GM12874 (cell line): ENCODE measurements at regions not wholly inside any gene's neighbourhood (a gene's known extent, or its start where the extent isn't known, plus 50 kb on each side); places are given as distances from the start of the nearest gene placed in this dataset.

Source experiments
- TF ChIP-seq, protein P1 (sequence below): IDR thresholded peaks from 2 replicates; pipeline ENCODE4 v1.5.1; 2011; ENCODE audit warnings: low read depth, mild to moderate bottlenecking, control low read depth, low read length, moderate library complexity; ENCODE audit not compliant: insufficient read depth

DNA sequence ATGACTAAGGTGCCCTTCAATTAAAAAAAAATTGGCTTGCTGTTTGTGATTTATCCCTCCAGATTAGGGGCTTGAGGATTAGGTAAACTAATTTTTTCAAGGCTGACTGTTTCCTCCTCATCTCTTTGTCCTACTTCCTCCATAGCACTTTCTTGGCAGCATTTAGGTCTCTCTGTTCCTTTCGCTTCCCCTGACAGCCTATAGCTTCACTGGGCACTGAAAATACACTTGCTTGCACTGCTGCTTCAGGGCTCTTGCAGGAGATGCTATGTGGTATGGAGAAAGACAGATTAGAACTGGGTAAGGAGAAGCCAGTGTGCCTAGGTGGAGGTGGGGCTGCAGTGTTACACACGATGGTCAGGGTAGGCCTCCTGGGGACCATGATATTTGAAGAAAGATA is 112.3 kb upstream of the SFRP2 start:
- TF ChIP-seq, protein P1, sequence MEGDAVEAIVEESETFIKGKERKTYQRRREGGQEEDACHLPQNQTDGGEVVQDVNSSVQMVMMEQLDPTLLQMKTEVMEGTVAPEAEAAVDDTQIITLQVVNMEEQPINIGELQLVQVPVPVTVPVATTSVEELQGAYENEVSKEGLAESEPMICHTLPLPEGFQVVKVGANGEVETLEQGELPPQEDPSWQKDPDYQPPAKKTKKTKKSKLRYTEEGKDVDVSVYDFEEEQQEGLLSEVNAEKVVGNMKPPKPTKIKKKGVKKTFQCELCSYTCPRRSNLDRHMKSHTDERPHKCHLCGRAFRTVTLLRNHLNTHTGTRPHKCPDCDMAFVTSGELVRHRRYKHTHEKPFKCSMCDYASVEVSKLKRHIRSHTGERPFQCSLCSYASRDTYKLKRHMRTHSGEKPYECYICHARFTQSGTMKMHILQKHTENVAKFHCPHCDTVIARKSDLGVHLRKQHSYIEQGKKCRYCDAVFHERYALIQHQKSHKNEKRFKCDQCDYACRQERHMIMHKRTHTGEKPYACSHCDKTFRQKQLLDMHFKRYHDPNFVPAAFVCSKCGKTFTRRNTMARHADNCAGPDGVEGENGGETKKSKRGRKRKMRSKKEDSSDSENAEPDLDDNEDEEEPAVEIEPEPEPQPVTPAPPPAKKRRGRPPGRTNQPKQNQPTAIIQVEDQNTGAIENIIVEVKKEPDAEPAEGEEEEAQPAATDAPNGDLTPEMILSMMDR, result no peak

DNA sequence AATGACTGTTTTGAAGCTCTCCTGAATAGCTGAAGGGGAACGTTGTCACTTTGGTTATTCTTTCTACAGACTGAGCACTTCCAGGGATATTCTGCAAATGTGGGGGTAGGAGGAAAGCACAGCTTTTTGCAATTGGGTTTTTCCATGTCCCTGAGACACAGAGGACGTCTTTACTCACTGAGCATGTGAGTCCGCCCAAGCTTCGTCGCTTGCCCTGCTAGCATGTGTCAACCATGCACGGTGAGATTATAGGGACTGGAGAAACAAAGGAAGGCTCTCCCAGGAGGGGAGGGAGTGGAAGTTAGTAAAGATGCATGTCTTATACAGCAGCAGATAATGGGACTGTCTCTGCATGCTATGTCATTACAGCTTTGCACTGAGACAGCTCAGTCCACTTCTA is 111.5 kb upstream of the SFRP2 start:
- TF ChIP-seq, protein P1, result no peak

DNA sequence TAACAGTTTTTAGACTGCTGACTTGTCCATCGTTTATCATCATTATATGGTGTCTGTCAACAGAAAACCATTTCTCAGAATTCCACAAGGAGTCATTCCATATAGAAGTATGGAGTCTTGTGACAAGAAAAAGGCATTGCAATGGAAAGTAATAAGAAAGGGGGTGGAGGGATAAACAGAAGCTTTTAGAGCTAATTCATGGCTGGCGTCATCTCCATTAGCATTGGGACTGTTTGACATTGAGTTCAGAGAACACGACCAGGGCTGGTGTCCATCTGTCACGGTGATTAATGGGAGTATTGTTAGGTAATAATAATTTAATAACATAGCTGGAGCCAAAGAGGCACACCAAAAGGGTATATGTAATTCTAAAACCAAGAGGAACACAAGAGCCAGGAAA is 101.9 kb upstream of the SFRP2 start:
- TF ChIP-seq, protein P1, result no peak

DNA sequence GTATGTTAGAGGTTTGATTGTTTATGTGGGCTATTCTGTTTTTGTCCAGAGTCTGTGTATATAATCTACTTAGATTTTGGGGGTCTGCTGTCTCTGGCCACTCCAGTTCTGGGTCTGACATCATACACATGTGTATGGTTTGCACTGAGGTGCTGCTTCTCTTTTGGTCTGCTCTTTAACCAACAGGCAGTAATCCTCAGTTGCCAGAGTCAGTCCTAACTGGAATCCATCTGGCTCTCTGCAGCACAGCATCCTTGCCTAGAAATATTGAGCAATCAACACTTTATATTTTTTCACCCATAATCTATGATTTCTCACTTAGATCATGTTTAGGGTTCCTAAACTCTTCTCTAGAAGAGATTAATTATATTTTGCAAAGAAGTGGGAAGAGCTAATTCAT is 98.3 kb upstream of the SFRP2 start:
- TF ChIP-seq, protein P1, result no peak

DNA sequence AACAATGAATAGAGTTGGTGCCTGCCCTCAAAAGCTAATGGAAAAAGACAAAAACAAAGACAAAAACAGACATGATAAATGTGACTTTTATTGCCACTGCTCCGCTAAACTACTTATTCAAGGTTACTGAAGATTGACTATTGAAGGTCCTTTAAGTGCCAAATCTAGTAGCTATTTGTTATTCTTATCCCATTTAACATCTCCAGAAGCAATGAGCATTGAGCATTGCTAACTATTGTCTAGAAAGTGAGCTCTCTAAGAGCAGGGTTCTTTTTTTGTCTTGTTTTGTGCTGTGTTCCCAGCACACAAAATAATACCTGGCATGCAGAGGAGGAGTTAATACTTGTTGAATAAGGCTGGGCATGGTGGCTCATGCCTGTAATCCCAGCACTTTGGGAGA is 95.4 kb upstream of the SFRP2 start:
- TF ChIP-seq, protein P1, result no peak

DNA sequence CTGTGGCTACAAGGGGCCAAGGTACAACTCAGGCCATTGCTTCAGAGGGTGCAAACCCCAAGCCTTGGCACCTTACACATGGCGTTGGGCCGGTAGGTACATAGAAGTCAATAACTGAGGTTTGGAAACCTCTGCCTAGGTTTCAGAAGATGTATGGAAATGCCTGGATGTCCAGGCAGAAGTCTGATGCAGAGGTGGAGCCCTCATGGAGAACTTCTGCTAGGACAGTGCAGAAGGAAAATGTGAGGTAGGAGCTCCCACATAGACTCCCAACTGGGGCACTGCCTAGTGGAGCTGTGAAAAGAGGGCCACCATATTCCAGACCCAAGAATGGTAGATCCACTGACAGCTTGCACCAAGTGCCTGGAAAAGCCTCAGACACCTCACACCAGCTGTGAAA is 92.1 kb upstream of the SFRP2 start:
- TF ChIP-seq, protein P1, result no peak

DNA sequence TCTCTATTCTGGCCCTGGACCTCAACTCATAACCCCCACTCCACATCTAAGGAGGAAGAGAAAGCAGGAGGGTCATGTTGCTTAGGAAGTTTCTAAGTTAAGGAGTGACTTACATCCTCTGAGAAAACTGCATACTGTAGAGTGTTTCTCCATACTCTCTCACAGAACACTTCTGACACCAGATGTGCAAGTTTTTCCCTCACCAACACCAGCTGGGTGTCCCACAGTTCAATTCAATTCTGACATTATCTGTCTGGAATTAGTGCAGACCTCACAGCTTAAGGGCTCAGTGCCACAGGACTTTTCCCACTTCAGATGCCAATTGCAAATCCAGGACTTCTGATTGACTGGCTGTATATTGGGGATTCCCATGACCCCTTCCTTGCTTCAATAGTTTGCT is 89.0 kb upstream of the SFRP2 start:
- TF ChIP-seq, protein P1, result no peak

DNA sequence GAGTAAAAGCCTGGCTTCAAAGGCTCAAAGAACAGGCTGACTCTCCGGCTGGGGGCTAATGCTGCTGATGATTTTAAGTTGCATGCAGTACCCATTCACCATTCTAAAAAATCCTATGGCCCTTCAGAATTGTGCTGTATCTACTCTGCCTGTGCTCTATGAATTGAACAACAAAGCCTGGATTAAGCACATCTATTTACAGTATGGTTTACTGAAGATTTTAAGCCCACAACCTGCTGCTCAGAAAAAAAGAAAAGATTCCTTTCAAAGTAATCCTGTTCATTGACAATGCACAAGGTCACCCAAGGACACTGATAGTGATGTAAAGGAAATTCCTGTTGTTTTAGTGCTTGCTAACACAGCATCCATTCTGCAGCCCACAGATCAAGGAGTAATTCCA is 84.9 kb upstream of the SFRP2 start:
- TF ChIP-seq, protein P1, result no peak
